ENCODE measurements at regions not wholly inside any gene's neighbourhood (a gene's known extent, or its start where the extent isn't known, plus 50 kb on each side); places are given as distances from the start of the nearest gene placed in this dataset.

DNA sequence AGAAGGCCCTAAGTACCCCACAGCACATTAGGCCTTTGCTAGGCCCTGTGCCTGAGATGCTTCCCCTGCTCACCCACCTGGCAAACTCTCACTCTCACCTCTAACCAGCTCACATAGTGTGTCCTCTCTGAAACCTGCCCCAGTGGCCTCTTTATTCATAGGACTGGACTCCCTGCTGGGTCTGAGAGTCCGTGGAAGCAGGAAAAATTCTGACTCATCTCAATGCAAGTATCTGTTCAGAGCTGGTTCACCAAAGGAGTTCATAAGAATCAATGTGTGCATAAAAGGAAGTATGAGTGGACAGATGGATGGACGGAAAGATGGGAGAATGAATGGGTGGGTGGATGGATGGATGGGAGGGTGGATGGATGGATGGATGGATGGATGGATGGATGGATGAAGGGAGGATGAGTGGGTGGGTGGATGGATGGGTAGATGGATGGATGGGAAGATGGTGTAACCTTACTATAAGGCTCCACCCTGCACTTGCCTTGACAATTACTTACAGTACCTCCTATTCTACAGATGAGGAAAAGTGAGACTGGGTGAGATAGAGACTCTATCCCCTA, 111.2 kb upstream of the ZMIZ1 start:
- TF ChIP-seq, protein P1, sequence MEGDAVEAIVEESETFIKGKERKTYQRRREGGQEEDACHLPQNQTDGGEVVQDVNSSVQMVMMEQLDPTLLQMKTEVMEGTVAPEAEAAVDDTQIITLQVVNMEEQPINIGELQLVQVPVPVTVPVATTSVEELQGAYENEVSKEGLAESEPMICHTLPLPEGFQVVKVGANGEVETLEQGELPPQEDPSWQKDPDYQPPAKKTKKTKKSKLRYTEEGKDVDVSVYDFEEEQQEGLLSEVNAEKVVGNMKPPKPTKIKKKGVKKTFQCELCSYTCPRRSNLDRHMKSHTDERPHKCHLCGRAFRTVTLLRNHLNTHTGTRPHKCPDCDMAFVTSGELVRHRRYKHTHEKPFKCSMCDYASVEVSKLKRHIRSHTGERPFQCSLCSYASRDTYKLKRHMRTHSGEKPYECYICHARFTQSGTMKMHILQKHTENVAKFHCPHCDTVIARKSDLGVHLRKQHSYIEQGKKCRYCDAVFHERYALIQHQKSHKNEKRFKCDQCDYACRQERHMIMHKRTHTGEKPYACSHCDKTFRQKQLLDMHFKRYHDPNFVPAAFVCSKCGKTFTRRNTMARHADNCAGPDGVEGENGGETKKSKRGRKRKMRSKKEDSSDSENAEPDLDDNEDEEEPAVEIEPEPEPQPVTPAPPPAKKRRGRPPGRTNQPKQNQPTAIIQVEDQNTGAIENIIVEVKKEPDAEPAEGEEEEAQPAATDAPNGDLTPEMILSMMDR (IDR thresholded peaks at IDR 0.05) = no peak
- no peak for TF ChIP-seq POLR2A (IDR thresholded peaks at IDR 0.05)

Measured in thyroid gland (tissue), 4 donors.